Thyroid gland (tissue), 4 donors: ENCODE measurements at regions not wholly inside any gene's neighbourhood (a gene's known extent, or its start where the extent isn't known, plus 50 kb on each side); places are given as distances from the start of the nearest gene placed in this dataset.

ENCODE experiments used
- DNase-seq, 2 donors: peaks; one replicate each; pipeline ENCODE4 v3.0.0-alpha.2; 2019
- H3K27ac ChIP-seq, 3 donors: fragments of 200-600 bp; sonication (generic); 1 replicate in 2 of 3; 2 replicates in 1 of 3; pipeline ENCODE4 v1.5.1; 2016 to 2019; ENCODE audit warnings: mild to moderate bottlenecking in 1 of 3, moderate library complexity in 1 of 3
- H3K27me3 ChIP-seq: fragments of 200-600 bp; sonication (generic); one replicate; pipeline ENCODE4 v1.5.1; 2019
- H3K36me3 ChIP-seq, 2 donors: fragments of 200-600 bp; sonication (generic); one replicate each; pipeline ENCODE4 v1.5.1; 2016 to 2019
- H3K4me1 ChIP-seq, 2 donors: fragments of 200-600 bp; sonication (generic); one replicate each; pipeline ENCODE4 v1.5.1; 2017 to 2019
- H3K4me3 ChIP-seq, 3 donors: fragments of 200-600 bp; sonication (generic); replicated peaks in 1 of 3; 1 replicate in 2 of 3; 2 replicates in 1 of 3; pipeline ENCODE4 v1.5.1; 2016; ENCODE audit warnings: mild to moderate bottlenecking in 1 of 3
- H3K9me3 ChIP-seq: fragments of 200-600 bp; sonication (generic); one replicate; pipeline ENCODE4 v1.5.1; 2017
- POLR2A ChIP-seq, 2 donors: fragments of 450-650 bp; IDR thresholded peaks; one replicate each; pipeline ENCODE4 v1.6.1; 2017; ENCODE audit warnings: antibody characterized with exemption in 2 of 2, mild to moderate bottlenecking in 2 of 2, moderate library complexity in 1 of 2
- WGBS, 2 donors: methylation state at CpG; one replicate each; pipeline ENCODE4 v1.1.5; 2017; 5-methylcytosine and 5-hydroxymethylcytosine counted together
- intact Hi-C: fragments of 100-400 bp; cut with DNase I; formaldehyde crosslinking; loops from one replicate; pipeline ENCODE4 v1.15.1; 2023
- TF ChIP-seq, protein P1 (sequence below), 6 experiments: fragments of 200-600 bp in 3 of 6; fragments of 450-650 bp in 3 of 6; sonication (generic) in 3 of 6; IDR thresholded peaks; one replicate each; pipeline ENCODE4 v1.5.1; 2016 to 2019; ENCODE audit warnings: antibody characterized with exemption in 6 of 6, mild to moderate bottlenecking in 2 of 6, inconsistent platforms in 1 of 6, moderate library complexity in 1 of 6

DNA sequence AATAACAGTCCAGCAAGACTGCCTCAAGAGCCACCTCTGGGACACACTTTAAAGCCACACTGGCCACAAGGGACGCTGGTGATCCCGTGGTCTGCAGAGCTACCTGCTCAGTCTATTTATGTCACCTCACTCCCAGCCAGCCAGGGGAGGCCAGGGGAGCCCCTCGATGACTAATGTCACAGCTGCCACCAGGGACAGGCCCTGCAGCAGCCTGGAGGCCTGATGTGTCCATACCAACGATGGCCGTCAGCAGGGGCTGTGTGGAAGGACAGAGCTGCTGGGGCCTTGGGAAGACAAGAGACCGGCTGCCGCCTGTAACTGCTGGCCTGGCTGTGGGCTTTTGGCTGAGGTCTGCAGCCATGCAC lies 71.0 kb downstream of the SIK1 start:
- Histone ChIP-seq H3K36me3 (no peaks in the 10 kb centered on the region), H3K4me3 (no peak overlapping the region), H3K27me3 (no peaks in the 10 kb centered on the region), H3K27ac (no peak overlapping the region), H3K4me1 (no peaks in the 10 kb centered on the region), H3K9me3 (no peaks in the 10 kb centered on the region)
- TF ChIP-seq, protein P1, sequence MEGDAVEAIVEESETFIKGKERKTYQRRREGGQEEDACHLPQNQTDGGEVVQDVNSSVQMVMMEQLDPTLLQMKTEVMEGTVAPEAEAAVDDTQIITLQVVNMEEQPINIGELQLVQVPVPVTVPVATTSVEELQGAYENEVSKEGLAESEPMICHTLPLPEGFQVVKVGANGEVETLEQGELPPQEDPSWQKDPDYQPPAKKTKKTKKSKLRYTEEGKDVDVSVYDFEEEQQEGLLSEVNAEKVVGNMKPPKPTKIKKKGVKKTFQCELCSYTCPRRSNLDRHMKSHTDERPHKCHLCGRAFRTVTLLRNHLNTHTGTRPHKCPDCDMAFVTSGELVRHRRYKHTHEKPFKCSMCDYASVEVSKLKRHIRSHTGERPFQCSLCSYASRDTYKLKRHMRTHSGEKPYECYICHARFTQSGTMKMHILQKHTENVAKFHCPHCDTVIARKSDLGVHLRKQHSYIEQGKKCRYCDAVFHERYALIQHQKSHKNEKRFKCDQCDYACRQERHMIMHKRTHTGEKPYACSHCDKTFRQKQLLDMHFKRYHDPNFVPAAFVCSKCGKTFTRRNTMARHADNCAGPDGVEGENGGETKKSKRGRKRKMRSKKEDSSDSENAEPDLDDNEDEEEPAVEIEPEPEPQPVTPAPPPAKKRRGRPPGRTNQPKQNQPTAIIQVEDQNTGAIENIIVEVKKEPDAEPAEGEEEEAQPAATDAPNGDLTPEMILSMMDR (IDR thresholded peaks at IDR 0.05) = no peak
- no peak for TF ChIP-seq POLR2A (IDR thresholded peaks at IDR 0.05)
- WGBS, 2 donors = 55 to 89% methylated on average over 2 to 4 of the region's 7 CpGs
- DNase-seq = no peak
- intact Hi-C loops = no loop called here

DNA sequence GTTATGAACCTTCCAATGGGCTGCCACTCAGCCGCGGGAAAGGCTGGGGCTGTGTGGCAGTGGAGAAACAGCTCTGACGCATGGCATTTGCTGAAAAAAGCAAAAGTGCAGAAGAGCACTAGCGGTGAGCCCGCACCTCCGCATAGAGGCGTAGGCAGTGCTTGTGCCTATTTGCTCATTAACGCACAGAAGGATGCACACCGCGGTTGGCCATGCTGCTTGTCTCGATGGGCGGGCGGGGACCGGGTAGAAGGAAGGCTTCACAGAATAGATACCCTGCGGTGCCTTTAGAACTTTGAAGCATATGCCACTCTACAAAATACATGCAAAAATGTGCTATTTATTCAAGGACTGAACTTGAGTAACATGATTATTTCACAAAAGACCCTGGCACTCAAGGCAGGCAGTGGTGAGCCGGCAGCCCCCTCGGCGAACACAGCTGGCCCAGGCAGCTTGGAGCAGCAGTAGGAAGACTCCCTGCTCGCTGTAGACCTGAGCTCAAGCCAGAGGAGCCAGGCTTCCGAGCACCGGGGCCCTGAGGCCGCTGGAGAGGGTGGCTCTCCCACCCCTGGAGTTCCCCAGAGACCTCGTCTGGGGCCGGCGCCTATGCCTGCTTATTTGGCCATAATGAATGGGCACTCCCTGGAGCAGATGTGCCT lies 71.5 kb downstream of the SIK1 start:
- no peaks in the 10 kb centered on the region for H3K9me3 ChIP-seq
- 88 to 93% methylated on average over 20 of the region's 25 CpGs for WGBS, 2 donors
- intact Hi-C loops = no loop called here
- H3K27ac ChIP-seq = no peak overlapping the region
- H3K4me3 ChIP-seq = no peak overlapping the region
- no peaks in the 10 kb centered on the region for H3K36me3 ChIP-seq
- no peak for DNase-seq
- no peaks in the 10 kb centered on the region for H3K4me1 ChIP-seq
- no peaks in the 10 kb centered on the region for H3K27me3 ChIP-seq
- TF ChIP-seq POLR2A (IDR thresholded peaks at IDR 0.05) = no peak
- TF ChIP-seq, protein P1 (IDR thresholded peaks at IDR 0.05) = no peak

DNA sequence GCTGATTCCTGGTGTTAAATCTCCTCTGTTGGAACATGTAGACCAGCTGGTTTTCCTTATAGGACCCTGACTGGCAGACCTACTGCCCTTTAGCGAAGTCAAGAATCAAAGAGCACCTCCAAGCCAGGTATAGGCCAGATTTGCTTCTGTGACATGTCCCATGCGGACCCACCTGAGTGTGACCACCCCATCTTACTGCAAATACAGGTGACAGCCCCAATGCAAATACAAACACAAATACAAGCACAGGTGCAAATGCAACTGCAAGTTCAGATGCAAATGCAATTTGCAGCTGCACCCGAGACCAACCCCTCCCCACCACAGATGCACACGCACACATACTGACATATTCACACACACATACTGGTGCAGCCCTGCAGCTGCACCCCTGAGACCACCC lies 72.3 kb downstream of the SIK1 start:
- Histone ChIP-seq H3K4me3 (no peak overlapping the region), H3K4me1 (no peaks in the 10 kb centered on the region), H3K9me3 (no peaks in the 10 kb centered on the region), H3K27me3 (no peaks in the 10 kb centered on the region), H3K36me3 (no peaks in the 10 kb centered on the region), H3K27ac (no peak overlapping the region)
- TF ChIP-seq POLR2A (IDR thresholded peaks at IDR 0.05) = no peak
- TF ChIP-seq, protein P1 (IDR thresholded peaks at IDR 0.05) = no peak
- intact Hi-C loops = no loop called here
- WGBS, 2 donors = 95 to 100% methylated on average over 4 of the region's 4 CpGs
- no peak for DNase-seq

DNA sequence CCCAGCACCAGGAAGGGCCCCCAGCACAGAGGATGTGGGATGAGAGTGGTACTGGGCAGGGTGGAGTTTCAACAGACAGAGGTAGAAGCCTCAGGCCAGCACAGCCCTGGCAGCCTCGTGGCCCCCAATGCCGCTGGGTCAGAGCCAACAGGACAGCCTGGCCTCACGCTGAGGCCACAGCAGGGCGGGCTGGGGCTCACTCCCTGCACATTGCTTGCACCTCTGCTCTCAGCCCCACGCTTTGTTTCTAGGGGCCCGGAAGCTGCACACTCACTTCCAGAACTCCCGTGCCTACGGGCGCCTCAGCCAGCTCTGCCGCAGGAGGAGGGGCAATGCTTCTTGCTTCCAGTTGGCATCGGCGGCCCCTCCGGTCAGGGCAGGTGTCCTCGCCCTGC lies 72.9 kb downstream of the SIK1 start:
- Histone ChIP-seq H3K4me1 (no peaks in the 10 kb centered on the region), H3K36me3 (no peaks in the 10 kb centered on the region), H3K27ac (no peak overlapping the region), H3K9me3 (no peaks in the 10 kb centered on the region), H3K27me3 (no peaks in the 10 kb centered on the region), H3K4me3 (no peak overlapping the region)
- WGBS, 2 donors = 82% methylated on average over 11 of the region's 14 CpGs; no CpG with 5 or more reads in 1 of the 2 donors
- TF ChIP-seq POLR2A (IDR thresholded peaks at IDR 0.05) = no peak
- TF ChIP-seq, protein P1 (IDR thresholded peaks at IDR 0.05) = no peak
- DNase-seq = no peak
- intact Hi-C loops = no loop called here

DNA sequence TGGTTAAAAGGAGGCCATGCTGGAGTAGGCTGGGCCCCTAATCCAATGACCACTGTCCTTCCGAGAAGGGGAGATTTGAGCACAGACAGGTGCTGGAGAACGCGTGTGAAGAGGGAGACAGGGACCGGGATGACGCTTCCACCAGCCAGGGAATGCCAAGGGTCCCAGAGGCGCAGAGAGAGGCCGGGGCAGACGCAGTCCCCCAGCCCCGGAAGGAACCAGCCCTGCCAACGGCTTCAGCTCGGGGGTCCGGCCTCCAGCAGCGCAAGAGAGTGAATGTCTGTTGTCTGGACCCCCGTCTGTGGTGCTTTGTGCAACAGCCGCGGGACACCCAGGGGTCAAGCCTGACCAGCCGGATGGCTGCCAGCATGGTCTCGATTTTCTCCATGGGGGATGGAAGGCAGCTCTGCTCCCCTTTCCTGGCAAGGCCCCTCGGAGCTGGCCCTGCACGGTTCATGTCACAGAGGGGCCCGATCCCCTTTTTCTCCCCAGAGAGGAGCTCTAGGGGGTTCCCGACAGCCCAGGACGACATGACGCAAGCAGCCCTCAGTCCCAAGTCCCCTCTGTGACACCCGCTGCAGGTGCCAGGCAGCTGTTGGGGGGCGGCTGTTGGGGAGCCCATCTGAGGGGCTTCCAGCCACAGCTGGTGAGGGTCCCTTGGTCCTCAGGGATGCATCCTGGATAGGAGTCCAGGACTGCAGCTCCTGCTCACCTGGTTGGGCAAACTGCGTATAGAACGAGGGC lies 73.5 kb downstream of the SIK1 start:
- DNase-seq = no peak
- 88 to 94% methylated on average over 24 to 27 of the region's 28 CpGs for WGBS, 2 donors
- intact Hi-C loops = no loop called here

More for the DNA sequence above, 73.5 kb downstream of the SIK1 start:
- Histone ChIP-seq H3K36me3 (no peaks in the 10 kb centered on the region), H3K4me1 (no peaks in the 10 kb centered on the region), H3K9me3 (no peaks in the 10 kb centered on the region), H3K27me3 (no peaks in the 10 kb centered on the region), H3K4me3 (no peak overlapping the region), H3K27ac (no peak overlapping the region)
- TF ChIP-seq, protein P1 (IDR thresholded peaks at IDR 0.05) = no peak
- TF ChIP-seq POLR2A (IDR thresholded peaks at IDR 0.05) = no peak
